ENCODE measurements at regions not wholly inside any gene's neighbourhood (a gene's known extent, or its start where the extent isn't known, plus 50 kb on each side); places are given as distances from the start of the nearest gene placed in this dataset.

DNA sequence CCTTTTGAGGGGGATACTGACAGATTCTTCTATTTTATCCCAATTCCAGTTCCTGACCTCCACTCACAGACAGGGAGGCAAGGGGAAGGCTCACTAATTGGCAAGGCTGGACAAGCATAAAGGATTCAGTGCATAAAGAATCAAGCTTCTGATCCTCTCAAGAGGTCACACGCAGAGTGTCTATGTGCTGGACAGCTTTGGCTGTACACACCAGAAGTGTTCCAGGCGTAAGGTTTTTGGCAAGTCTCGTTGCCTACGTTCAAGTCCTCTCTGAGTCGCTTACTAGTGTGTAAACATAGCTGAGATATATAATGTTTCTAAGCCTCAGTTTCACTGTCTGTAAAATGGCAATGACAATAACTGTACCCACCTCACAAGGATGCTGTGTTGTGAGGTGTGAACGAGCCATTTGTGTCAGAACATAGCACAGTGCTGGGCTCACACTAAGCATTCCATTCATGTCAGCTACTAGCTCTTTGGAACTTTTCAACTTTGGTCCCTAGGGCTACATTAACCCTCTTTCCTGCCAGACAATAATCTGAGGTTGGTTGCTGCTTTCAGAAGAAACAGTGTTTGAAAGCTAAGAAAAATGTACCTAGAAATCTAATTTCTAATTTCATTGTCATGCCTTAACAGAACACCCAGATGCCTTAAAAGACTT, 52.1 kb downstream of the PALM2AKAP2 start:
- no TSS peak for BruUV-seq (replicated peaks)

More for the DNA sequence above, 52.1 kb downstream of the PALM2AKAP2 start:
- 80% methylated on average over 1 of the region's 6 CpGs; no CpG with 5 or more reads in 1 of the 2 experiments for WGBS, 2 experiments (ENCODE audit: extremely low coverage in 2 of 2, insufficient read length in 1 of 2)
- intact Hi-C loops (cut with micrococcal nuclease): no loop called here
- Histone ChIP-seq H3K4me2 (ENCODE audit: low read depth, low read length) (no peak overlapping the region), H3K27me3 (ENCODE audit: control insufficient read depth, insufficient read depth, low read length) (no peaks in the 10 kb centered on the region), H3K4me3 (ENCODE audit: insufficient read depth, low read depth, low read length) (no peak overlapping the region), H2BK5ac (ENCODE audit: low read depth, low read length, poor library complexity, severe bottlenecking) (no peak overlapping the region), H4K91ac (ENCODE audit: insufficient read depth, low read depth, low read length) (no peak overlapping the region), H4K5ac (ENCODE audit: low read depth, low read length) (no peak overlapping the region), H2AK5ac (ENCODE audit: low read depth, low read length) (no peak overlapping the region), H3K4me1 (ENCODE audit: control insufficient read depth, insufficient read depth, low read length) (peaks cover 2% of the 10 kb centered on the region; the same call in 1 of the 2 replicates), H3K27ac (ENCODE audit: insufficient read depth, low read length) (no peak overlapping the region), H3K4ac (ENCODE audit: low read depth, low read length) (no peak overlapping the region), H2AFZ (replicated peaks; ENCODE audit: low read length, poor library complexity) (no peak overlapping the region), H2AK9ac (replicated peaks; ENCODE audit: low read depth, low read length, poor library complexity) (no peak overlapping the region), H4K8ac (ENCODE audit: low read depth in 2 of 2, low read length in 2 of 2) (no peak overlapping the region), H3K14ac (replicated peaks; ENCODE audit: low read depth, low read length) (no peak overlapping the region), H2BK20ac (ENCODE audit: low read depth, low read length) (no peak overlapping the region), H3K9me3 (ENCODE audit: control insufficient read depth, insufficient read depth, low read length) (peaks cover 2% of the 10 kb centered on the region; the same call in 1 of the 2 replicates), H2BK15ac (ENCODE audit: low read depth, low read length) (no peak overlapping the region), H2BK120ac (ENCODE audit: low read depth, low read length) (no peak overlapping the region), H4K20me1 (ENCODE audit: insufficient read depth, low read length) (peaks cover 23% of the 10 kb centered on the region), H3K23ac (ENCODE audit: low read depth, low read length) (no peak overlapping the region), H3K79me1 (ENCODE audit: low read depth in 1 of 2, low read length in 2 of 2) (peaks cover 36 to 61% of the 10 kb centered on the region in 2 experiments), H3K36me3 (ENCODE audit: control insufficient read depth, insufficient read depth, low read length) (no peaks in the 10 kb centered on the region; the same call in 1 of the 2 replicates), H3K9ac (ENCODE audit: low read depth, low read length) (no peak overlapping the region), H3K18ac (ENCODE audit: low read depth, low read length) (no peak overlapping the region), H3K56ac (ENCODE audit: extremely low read depth, insufficient read depth, low read length) (no peak overlapping the region), H3K9me1 (ENCODE audit: insufficient read depth, low read length) (peaks cover 7% of the 10 kb centered on the region; the same call in 1 of the 2 replicates)
- DNase-seq: no peak
- in situ Hi-C loops (cut with MboI; ENCODE audit: low sequenced_read_pairs): no loop called here
- CTCF ChIA-PET: no interaction called here
- dilution Hi-C loops (cut with HindIII; ENCODE audit: low sequenced_read_pairs, unreplicated experiment): no loop called here
- POLR2A ChIA-PET (ENCODE audit: unreplicated experiment): interaction anchor here (0.6 kb wide), 1 partner anchor 243 kb away, joined by 4 read pairs; no protein-coding TSS in a partner anchor
- ATAC-seq (ENCODE audit: low read depth): no peak
- TF ChIP-seq RCOR1 (IDR thresholded peaks at IDR 0.05; ENCODE audit: insufficient replicate concordance, low read length) (no peak), RAD21 (IDR thresholded peaks at IDR 0.05; ENCODE audit: low read length) (no peak), CHD1 (IDR thresholded peaks at IDR 0.05; ENCODE audit: low read depth, low read length) (no peak), SMC3 (IDR thresholded peaks at IDR 0.05; ENCODE audit: low read depth, low read length) (no peak), MAFK (IDR thresholded peaks at IDR 0.05; ENCODE audit: low read depth, low read length) (no peak), NFE2L2 (IDR thresholded peaks at IDR 0.05; ENCODE audit: low read depth, low read length) (no peak), CEBPB (IDR thresholded peaks at IDR 0.05; ENCODE audit: low read depth, low read length) (no peak), FOS (IDR thresholded peaks at IDR 0.05; ENCODE audit: low read depth, low read length) (no peak), BHLHE40 (IDR thresholded peaks at IDR 0.05; ENCODE audit: low read depth, low read length) (no peak), POLR2A (IDR thresholded peaks at IDR 0.05; ENCODE audit: low read depth, low read length) (no peak), MAZ (IDR thresholded peaks at IDR 0.05; ENCODE audit: borderline replicate concordance, low read depth, low read length) (no peak)
- TF ChIP-seq, protein P1, sequence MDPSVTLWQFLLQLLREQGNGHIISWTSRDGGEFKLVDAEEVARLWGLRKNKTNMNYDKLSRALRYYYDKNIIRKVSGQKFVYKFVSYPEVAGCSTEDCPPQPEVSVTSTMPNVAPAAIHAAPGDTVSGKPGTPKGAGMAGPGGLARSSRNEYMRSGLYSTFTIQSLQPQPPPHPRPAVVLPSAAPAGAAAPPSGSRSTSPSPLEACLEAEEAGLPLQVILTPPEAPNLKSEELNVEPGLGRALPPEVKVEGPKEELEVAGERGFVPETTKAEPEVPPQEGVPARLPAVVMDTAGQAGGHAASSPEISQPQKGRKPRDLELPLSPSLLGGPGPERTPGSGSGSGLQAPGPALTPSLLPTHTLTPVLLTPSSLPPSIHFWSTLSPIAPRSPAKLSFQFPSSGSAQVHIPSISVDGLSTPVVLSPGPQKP (IDR thresholded peaks at IDR 0.05; ENCODE audit: borderline replicate concordance, low read depth, low read length): no peak
- TF ChIP-seq, protein P2, sequence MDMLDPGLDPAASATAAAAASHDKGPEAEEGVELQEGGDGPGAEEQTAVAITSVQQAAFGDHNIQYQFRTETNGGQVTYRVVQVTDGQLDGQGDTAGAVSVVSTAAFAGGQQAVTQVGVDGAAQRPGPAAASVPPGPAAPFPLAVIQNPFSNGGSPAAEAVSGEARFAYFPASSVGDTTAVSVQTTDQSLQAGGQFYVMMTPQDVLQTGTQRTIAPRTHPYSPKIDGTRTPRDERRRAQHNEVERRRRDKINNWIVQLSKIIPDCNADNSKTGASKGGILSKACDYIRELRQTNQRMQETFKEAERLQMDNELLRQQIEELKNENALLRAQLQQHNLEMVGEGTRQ (IDR thresholded peaks at IDR 0.05; ENCODE audit: low read depth, low read length): no peak
- TF ChIP-seq, protein P3, sequence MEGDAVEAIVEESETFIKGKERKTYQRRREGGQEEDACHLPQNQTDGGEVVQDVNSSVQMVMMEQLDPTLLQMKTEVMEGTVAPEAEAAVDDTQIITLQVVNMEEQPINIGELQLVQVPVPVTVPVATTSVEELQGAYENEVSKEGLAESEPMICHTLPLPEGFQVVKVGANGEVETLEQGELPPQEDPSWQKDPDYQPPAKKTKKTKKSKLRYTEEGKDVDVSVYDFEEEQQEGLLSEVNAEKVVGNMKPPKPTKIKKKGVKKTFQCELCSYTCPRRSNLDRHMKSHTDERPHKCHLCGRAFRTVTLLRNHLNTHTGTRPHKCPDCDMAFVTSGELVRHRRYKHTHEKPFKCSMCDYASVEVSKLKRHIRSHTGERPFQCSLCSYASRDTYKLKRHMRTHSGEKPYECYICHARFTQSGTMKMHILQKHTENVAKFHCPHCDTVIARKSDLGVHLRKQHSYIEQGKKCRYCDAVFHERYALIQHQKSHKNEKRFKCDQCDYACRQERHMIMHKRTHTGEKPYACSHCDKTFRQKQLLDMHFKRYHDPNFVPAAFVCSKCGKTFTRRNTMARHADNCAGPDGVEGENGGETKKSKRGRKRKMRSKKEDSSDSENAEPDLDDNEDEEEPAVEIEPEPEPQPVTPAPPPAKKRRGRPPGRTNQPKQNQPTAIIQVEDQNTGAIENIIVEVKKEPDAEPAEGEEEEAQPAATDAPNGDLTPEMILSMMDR (conservative IDR thresholded peaks at IDR 0.05; ENCODE audit: low read depth, low read length): no peak

Measured in IMR-90 (cell line).